ENCODE measurements at regions not wholly inside any gene's neighbourhood (a gene's known extent, or its start where the extent isn't known, plus 50 kb on each side); places are given as distances from the start of the nearest gene placed in this dataset.

- TF ChIP-seq POLR2A (IDR thresholded peaks at IDR 0.05; ENCODE audit: low read length) (no peak), GATA1 (IDR thresholded peaks at IDR 0.05; ENCODE audit: low read depth, low read length) (no peak)
Measured at GRCh38 chr18:78523850-78524249, 455.8 kb upstream of the SALL3 start.

All from erythroblast (primary cell).